Activated CD4-positive, alpha-beta memory T cell treated with anti-CD3 and anti-CD28 coated beads for 36 hours (primary cell): ENCODE measurements at regions not wholly inside any gene's neighbourhood (a gene's known extent, or its start where the extent isn't known, plus 50 kb on each side); places are given as distances from the start of the nearest gene placed in this dataset.

ENCODE experiments used
- CTCF ChIA-PET: fragments of 350-600 bp; sonication (Branson Sonifier 250); formaldehyde crosslinking; loops from one replicate; lab custom pipeline; 2021; ENCODE audit warnings: antibody characterized with exemption, inconsistent platforms; lab: Charles Lee
- POLR2A ChIA-PET: fragments of 350-600 bp; sonication (Branson Sonifier 250); formaldehyde crosslinking; loops from one replicate; lab custom pipeline; 2021; ENCODE audit warnings: antibody characterized with exemption; lab: Charles Lee
- DNase-seq: peaks from one replicate; pipeline ENCODE4 v3.0.0-alpha.2; 2020
- H3K27ac Mint-ChIP-seq: one replicate; pipeline ENCODE4 v1.8.0; 2021; ENCODE audit warnings: mixed read lengths
- H3K27me3 Mint-ChIP-seq: one replicate; pipeline ENCODE4 v1.8.0; 2021; ENCODE audit warnings: mixed read lengths
- H3K36me3 Mint-ChIP-seq: one replicate; pipeline ENCODE4 v1.8.0; 2021; ENCODE audit warnings: mixed read lengths
- H3K4me1 Mint-ChIP-seq: one replicate; pipeline ENCODE4 v1.8.0; 2021; ENCODE audit warnings: low read depth, mixed read lengths
- H3K4me3 Mint-ChIP-seq: one replicate; pipeline ENCODE4 v1.8.0; 2021; ENCODE audit warnings: mild to moderate bottlenecking, mixed read lengths
- H3K9me3 Mint-ChIP-seq: one replicate; pipeline ENCODE4 v1.8.0; 2021; ENCODE audit warnings: mixed read lengths
- intact Hi-C: fragments of 100-400 bp; cut with micrococcal nuclease; formaldehyde crosslinking; loops from one replicate; pipeline ENCODE4 v1.15.1; 2023

DNA sequence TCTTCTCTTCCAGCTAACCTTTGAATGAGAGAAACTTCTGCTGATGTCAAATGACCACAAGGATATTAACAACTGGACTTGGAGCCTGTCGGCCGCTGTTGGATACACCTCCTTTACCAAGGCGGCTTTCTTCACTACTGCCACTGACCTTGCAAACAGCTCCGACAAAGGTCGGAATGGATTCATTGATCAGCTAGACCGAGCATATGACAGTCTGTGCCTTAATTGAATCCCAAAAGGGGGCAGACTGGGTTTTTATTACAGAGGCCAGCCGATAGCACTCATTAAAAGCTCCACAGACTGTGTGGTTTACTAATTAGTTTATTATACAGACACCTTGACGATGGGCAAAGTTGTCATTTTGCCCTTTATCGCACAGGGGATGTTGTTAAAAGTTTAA, 394.5 kb downstream of the RERGL start:
- Mint-ChIP-seq H3K9me3 (peaks cover 3% of the 10 kb centered on the region), H3K36me3 (no peaks in the 10 kb centered on the region), H3K4me3 (no peak overlapping the region), H3K27ac (no peak overlapping the region), H3K4me1 (no peaks in the 10 kb centered on the region), H3K27me3 (no peaks in the 10 kb centered on the region)
- ChIA-PET POLR2A (no interaction called here), CTCF (no interaction called here)
- DNase-seq: no peak
- intact Hi-C loops: no loop called here

DNA sequence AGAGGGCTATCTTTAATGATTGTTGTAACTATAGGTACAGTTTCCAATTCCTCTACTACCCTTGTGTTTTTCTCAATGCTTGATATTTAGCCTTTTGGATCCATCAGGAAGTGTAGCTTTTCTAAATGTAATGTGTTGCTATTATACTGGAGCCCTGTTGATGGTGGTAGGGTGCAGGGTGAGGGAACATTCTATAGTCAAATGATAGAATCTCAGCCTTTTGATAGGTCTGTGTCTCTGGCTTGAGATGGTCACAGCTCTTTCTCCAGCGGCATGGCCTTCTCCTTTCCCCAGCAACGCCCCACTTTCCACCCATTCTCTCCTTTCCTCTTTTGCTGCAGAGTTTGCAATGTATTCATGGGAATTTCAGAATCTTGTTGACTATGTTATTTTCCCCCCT, 398.6 kb downstream of the RERGL start:
- H3K27me3 Mint-ChIP-seq: no peaks in the 10 kb centered on the region
- intact Hi-C loops: no loop called here
- ChIA-PET CTCF (no interaction called here), POLR2A (no interaction called here)
- no peaks in the 10 kb centered on the region for H3K4me1 Mint-ChIP-seq
- H3K4me3 Mint-ChIP-seq: no peak overlapping the region
- no peak overlapping the region for H3K27ac Mint-ChIP-seq
- peaks cover 9% of the 10 kb centered on the region for H3K9me3 Mint-ChIP-seq
- H3K36me3 Mint-ChIP-seq: no peaks in the 10 kb centered on the region
- DNase-seq: no peak

DNA sequence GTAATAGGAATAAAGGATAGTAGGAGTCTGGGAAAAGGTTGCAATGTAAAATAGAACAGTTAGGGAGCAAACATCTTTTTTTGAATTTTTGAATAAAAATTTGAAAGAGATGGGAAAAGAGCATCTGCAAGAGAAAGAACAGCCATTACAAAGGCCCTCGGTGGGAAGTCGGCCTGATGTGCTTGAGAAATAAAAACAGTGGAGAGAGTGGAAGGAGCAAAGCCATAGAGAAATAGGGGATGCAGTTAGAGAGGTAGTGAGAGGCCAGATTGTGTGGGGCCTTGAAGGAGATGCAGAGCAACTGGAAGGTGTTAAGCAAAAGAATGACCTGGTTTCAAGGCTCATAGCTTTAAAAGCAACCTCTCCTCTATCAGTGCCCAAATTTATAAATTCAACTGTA, 409.8 kb downstream of the RERGL start:
- intact Hi-C loops: no loop called here
- peaks cover 6% of the 10 kb centered on the region for H3K9me3 Mint-ChIP-seq
- no peaks in the 10 kb centered on the region for H3K4me1 Mint-ChIP-seq
- H3K4me3 Mint-ChIP-seq: no peak overlapping the region
- H3K36me3 Mint-ChIP-seq: no peaks in the 10 kb centered on the region
- DNase-seq: no peak
- POLR2A ChIA-PET: no interaction called here
- H3K27ac Mint-ChIP-seq: no peak overlapping the region
- CTCF ChIA-PET: interaction anchor here (0.6 kb wide), 1 partner anchor 9 kb away, joined by 4 read pairs; no protein-coding TSS in a partner anchor
- no peaks in the 10 kb centered on the region for H3K27me3 Mint-ChIP-seq

DNA sequence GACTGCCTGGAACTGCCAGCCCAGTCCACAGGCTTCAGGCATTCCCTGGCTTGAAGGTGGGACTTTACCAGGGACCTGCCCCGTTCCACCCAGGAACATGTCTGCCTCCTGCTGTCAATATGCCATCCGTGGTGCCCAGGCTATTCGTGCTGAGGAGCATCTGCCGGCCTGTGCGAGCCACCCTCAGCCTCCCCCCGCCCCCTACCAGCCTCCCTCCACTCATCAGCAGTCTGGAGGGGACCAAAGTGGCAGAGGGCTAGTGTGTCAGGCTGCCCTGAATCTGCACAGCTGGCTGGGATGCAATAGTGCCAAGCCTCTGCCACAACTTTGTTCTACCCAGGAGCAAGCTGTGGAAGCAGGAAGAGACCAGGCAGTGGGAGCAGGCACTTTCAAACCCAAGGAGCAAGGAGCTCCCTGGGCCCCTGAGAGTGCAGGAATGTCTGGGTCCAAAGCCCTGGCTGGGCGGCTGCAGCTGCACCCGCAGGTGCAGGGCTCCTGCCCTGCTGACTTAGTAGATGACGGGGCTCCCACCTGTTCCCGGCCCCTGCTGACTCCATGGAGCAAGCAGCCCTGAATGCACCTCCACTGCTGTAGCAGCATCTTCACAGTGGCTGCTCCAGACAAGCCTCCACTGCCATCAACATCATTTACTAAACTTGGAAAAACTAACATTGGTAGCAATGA, 423.2 kb downstream of the RERGL start:
- no peak for DNase-seq
- CTCF ChIA-PET: no interaction called here
- H3K9me3 Mint-ChIP-seq: peaks cover 2% of the 10 kb centered on the region
- POLR2A ChIA-PET: no interaction called here
- no peaks in the 10 kb centered on the region for H3K36me3 Mint-ChIP-seq
- no peak overlapping the region for H3K27ac Mint-ChIP-seq
- H3K27me3 Mint-ChIP-seq: no peaks in the 10 kb centered on the region
- H3K4me3 Mint-ChIP-seq: no peak overlapping the region
- intact Hi-C loops: no loop called here
- no peaks in the 10 kb centered on the region for H3K4me1 Mint-ChIP-seq

DNA sequence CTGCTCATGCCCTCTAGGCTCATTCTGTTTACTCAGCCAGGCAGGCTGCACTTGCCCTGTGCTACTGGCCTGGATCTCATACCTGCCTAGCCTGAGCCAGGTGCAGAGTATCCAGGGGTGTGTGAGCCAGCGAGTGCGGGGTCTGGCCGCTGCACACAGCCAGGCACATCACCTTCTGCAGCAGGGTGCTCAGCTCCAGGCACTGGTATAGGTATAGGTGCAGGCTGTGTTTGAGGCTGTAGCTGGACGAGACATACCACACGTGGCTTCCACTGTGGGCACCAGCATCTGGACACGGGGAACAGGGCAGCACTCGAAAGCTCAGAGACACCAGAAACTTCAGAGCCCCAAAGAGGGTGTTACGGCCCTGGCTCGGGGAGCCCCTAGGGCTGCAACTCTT, 424.2 kb downstream of the RERGL start:
- Mint-ChIP-seq H3K9me3 (peaks cover 2% of the 10 kb centered on the region), H3K36me3 (no peaks in the 10 kb centered on the region), H3K4me3 (no peak overlapping the region), H3K27ac (no peak overlapping the region), H3K27me3 (no peaks in the 10 kb centered on the region), H3K4me1 (no peaks in the 10 kb centered on the region)
- intact Hi-C loops: no loop called here
- no peak for DNase-seq
- ChIA-PET CTCF (no interaction called here), POLR2A (no interaction called here)

DNA sequence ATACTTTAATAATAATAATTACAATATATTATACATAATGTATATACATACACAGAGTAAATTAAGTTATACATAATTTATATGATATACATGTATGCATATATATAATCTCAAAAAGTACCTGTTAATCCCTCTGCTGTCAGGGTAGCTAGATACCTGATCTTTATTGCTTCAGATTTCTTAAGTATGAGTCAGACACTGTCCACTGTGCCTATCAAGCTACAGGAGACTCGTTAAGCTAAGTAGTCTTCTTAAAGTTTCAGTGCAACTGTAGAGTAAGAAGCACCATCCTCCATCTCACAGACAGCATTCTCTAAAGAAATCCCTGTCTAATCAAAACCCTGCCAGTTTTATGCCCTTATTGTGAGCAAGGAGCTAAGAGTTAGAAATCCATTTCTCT, 428.7 kb downstream of the RERGL start:
- intact Hi-C loops: no loop called here
- no peaks in the 10 kb centered on the region for H3K36me3 Mint-ChIP-seq
- CTCF ChIA-PET: no interaction called here

DNA sequence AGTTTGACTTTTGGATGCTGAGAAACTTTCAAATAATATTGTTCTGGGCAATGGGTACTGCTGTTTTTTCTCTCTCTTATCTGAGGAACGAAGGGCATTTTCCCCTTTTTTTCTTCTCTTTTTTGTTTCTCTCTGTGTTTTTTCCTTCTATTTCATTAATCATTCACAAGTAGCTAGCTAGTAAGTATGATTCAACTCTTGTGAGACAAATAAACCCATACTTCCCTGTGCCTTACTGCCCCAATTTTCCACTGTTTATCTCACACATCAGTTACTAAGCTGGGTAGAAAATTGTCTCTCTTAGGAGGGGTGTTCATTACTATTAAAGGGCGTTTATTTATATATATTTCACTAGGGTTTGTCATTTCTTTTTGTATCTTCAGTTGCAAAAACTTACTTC, 437.6 kb downstream of the RERGL start:
- intact Hi-C loops: no loop called here
- DNase-seq: no peak
- no peaks in the 10 kb centered on the region for H3K27me3 Mint-ChIP-seq
- ChIA-PET CTCF (interaction anchor here (1.3 kb wide), 1 partner anchor 10 kb away, joined by 9 read pairs; no protein-coding TSS in a partner anchor), POLR2A (no interaction called here)
- no peaks in the 10 kb centered on the region for H3K4me1 Mint-ChIP-seq
- H3K9me3 Mint-ChIP-seq: no peaks in the 10 kb centered on the region
- H3K27ac Mint-ChIP-seq: no peak overlapping the region
- no peak overlapping the region for H3K4me3 Mint-ChIP-seq
- no peaks in the 10 kb centered on the region for H3K36me3 Mint-ChIP-seq

More for the DNA sequence above, 428.7 kb downstream of the RERGL start:
- H3K4me1 Mint-ChIP-seq: no peaks in the 10 kb centered on the region
- H3K27me3 Mint-ChIP-seq: no peaks in the 10 kb centered on the region
- H3K9me3 Mint-ChIP-seq: peaks cover 4% of the 10 kb centered on the region
- no peak for DNase-seq
- H3K27ac Mint-ChIP-seq: no peak overlapping the region
- POLR2A ChIA-PET: no interaction called here
- H3K4me3 Mint-ChIP-seq: no peak overlapping the region

DNA sequence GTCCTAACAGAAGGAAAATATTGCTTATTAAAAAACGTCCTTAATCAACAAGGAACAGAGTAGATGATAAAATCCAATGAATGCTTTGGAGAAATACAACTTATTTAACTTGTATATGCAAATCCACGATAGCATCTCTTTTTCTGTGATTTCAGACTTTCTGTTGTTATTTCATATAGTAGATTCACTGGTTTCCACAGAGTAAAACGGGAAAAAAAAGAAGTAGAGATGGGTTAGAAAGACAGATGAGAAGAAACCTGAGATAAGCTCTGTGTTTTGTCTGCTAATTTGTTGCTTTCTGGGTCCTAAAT, 447.7 kb downstream of the RERGL start:
- Mint-ChIP-seq H3K27me3 (no peaks in the 10 kb centered on the region), H3K4me1 (peaks cover 4% of the 10 kb centered on the region), H3K9me3 (no peaks in the 10 kb centered on the region), H3K27ac (no peak overlapping the region), H3K36me3 (no peaks in the 10 kb centered on the region), H3K4me3 (no peak overlapping the region)
- ChIA-PET POLR2A (no interaction called here), CTCF (interaction anchor here (0.6 to 2.4 kb wide), 7 partner anchors 10 to 1753 kb away, joined by 3 to 9 read pairs (median 3); no protein-coding TSS in a partner anchor)
- no peak for DNase-seq
- intact Hi-C loops: no loop called here

DNA sequence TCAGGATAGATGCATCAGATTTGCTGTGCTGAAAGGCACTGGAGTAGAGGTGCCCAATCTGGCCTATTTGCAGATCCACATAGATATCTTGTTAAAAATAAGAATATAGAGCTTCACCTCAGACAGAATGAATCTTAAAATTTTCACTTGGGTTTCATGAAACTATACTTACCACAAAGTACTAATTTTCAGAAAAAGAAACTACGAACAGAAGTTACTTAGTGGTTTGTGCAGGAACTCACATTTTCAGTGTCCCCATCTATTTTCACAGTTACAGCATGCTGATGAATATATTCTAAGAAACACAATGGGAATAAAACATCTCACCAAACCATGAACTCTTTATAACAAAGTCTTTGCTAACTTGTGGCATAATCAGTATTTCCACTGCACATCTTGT, 449.4 kb downstream of the RERGL start:
- ChIA-PET POLR2A (no interaction called here), CTCF (no interaction called here)
- Mint-ChIP-seq H3K4me1 (peaks cover 4% of the 10 kb centered on the region), H3K36me3 (no peaks in the 10 kb centered on the region), H3K27me3 (no peaks in the 10 kb centered on the region), H3K9me3 (no peaks in the 10 kb centered on the region), H3K4me3 (no peak overlapping the region), H3K27ac (no peak overlapping the region)
- no peak for DNase-seq
- intact Hi-C loops: no loop called here

DNA sequence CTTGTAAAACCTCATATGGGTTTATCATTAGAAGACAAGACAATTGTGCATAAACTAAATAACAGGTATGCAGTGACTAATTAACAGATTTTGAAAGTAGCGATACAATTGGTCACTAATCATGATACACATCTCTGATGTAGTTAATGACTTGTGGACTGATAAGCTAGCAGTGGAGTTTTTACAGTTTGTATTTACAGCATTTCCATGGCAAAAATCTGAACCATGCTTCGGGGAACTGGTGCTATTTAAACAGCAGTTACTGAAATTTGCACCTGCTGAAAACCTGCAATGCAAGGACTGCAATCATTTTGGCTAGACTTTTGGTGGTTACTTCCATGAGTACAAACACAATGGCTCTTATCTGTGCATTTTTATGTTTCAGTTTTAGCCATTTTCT, 471.2 kb downstream of the RERGL start:
- Mint-ChIP-seq H3K4me1 (no peaks in the 10 kb centered on the region), H3K27ac (no peak overlapping the region)
- CTCF ChIA-PET: no interaction called here

DNA sequence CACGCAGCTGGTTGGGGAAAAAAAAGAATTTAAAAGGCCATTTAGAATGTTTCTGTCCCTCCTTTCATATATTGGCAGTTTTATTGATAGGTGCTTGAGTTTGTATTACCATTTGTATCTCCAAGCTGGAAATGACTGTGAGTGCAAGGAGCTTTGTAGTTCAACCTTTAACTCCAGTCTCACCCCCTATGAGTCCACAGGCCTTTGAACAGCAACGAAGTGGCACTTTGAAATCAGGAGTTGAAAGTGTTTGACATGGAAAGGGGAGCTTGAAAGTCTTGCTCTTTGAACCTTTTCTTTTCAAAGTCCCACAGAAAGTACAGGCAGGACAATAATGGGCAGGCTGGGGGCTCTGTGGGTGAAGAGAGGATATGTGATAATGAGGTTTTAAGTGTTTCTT, 480.3 kb downstream of the RERGL start:
- H3K27me3 Mint-ChIP-seq: no peaks in the 10 kb centered on the region
- H3K9me3 Mint-ChIP-seq: peaks cover 7% of the 10 kb centered on the region
- H3K36me3 Mint-ChIP-seq: no peaks in the 10 kb centered on the region
- no peaks in the 10 kb centered on the region for H3K4me1 Mint-ChIP-seq
- H3K4me3 Mint-ChIP-seq: no peak overlapping the region
- intact Hi-C loops: no loop called here
- CTCF ChIA-PET: no interaction called here
- no peak for DNase-seq
- no peak overlapping the region for H3K27ac Mint-ChIP-seq
- POLR2A ChIA-PET: no interaction called here

More for the DNA sequence above, 471.2 kb downstream of the RERGL start:
- Mint-ChIP-seq H3K36me3 (no peaks in the 10 kb centered on the region), H3K9me3 (peaks cover 28% of the 10 kb centered on the region), H3K27me3 (no peaks in the 10 kb centered on the region), H3K4me3 (no peak overlapping the region)
- POLR2A ChIA-PET: no interaction called here
- intact Hi-C loops: no loop called here
- DNase-seq: no peak

DNA sequence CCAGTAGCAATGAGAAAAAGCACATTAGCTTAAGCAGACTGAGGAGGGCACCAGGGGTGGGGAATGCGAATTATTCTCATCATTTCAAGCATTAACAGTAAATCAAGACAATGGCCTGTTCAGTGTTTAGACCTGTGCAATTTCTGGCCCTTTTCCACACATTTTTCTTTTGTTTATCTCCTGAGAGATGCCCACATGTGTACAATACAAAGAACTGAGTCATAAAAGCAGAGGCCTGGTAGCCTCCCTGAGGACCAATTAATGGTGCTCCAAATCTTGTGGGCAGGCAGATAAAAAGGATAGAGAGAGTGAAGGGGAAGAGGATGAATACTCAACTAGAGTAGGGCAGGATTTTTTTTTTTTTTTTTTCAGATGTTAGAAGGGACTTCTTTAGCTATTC, 480.8 kb downstream of the RERGL start:
- ChIA-PET POLR2A (no interaction called here), CTCF (no interaction called here)
- intact Hi-C loops: no loop called here
- Mint-ChIP-seq H3K4me3 (no peak overlapping the region), H3K27me3 (no peaks in the 10 kb centered on the region), H3K4me1 (no peaks in the 10 kb centered on the region), H3K27ac (no peak overlapping the region), H3K36me3 (no peaks in the 10 kb centered on the region), H3K9me3 (peaks cover 7% of the 10 kb centered on the region)
- DNase-seq: no peak

DNA sequence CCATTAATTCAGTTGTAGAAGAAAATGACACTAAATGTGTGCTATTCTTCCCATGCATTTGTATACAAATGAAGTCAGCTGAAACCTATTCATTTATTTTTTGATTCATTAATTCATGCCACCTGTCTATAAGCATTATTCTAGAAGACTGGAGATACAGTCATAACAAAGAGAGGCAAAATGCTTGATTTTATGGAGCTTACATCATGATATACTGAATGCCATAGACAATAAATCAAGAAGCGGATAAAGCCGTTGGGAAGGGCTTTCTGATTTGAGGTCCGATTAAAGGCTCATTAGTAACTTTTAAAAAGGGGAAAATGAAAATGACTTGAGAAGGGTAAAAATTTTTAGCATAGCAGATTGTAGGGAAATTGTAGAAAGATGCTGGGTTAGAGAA, 494.9 kb downstream of the RERGL start:
- peaks cover 4% of the 10 kb centered on the region for H3K9me3 Mint-ChIP-seq
- intact Hi-C loops: no loop called here
- no peaks in the 10 kb centered on the region for H3K4me1 Mint-ChIP-seq
- H3K4me3 Mint-ChIP-seq: no peak overlapping the region
- no peaks in the 10 kb centered on the region for H3K27me3 Mint-ChIP-seq
- H3K27ac Mint-ChIP-seq: no peak overlapping the region
- no peaks in the 10 kb centered on the region for H3K36me3 Mint-ChIP-seq
- ChIA-PET POLR2A (no interaction called here), CTCF (no interaction called here)
- no peak for DNase-seq
